Tongue (tissue), 1 donor: ENCODE measurements at regions not wholly inside any gene's neighbourhood (a gene's known extent, or its start where the extent isn't known, plus 50 kb on each side); places are given as distances from the start of the nearest gene placed in this dataset.
"Not testable (repeated sequence)": the region's sequence is repeated elsewhere in the genome, so short reads cannot be mapped to it uniquely, and the experiment has no call there.

Experiments used
- DNase-seq: peaks from one replicate; pipeline ENCODE4 v3.0.0-alpha.2; 2015

DNA sequence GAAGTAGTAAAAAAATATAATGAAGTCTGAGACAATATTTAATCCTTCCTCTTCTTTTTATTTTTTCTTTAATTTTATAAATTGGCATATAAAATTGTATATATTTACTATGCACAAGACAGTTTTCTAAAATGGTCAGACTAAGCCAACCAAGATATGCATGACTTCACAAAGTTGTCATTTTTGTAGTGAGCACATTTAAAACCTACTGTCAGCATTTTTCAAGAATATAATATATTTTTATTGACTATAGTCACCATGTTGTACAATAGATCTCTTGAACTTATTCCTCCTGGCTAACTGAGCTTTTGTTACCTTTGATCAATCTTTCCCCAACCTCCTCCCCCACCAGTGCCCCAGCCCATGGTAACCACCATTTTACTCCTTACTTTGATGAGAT, 129.2 kb downstream of the ATP6V1G3 start:
- no peak for DNase-seq

DNA sequence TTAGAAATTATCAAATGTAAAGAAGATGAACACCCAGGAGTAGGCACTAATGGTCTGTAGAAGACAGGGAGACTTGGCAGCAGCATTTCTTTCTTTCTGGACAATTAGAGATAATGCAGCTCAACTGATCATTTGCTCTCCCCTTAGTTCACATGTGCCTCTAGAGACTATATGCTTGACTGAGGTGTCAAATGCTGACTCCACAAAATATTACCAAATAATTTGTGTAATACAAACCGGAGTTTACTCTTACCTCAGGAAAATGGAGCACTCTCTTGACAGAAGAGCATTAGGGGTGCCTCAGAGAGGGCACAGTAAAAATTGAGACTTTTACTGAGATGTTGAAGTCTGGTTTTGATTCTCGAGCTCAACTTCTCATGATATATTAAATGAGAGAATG, 131.8 kb downstream of the ATP6V1G3 start:
- DNase-seq, result no peak

DNA sequence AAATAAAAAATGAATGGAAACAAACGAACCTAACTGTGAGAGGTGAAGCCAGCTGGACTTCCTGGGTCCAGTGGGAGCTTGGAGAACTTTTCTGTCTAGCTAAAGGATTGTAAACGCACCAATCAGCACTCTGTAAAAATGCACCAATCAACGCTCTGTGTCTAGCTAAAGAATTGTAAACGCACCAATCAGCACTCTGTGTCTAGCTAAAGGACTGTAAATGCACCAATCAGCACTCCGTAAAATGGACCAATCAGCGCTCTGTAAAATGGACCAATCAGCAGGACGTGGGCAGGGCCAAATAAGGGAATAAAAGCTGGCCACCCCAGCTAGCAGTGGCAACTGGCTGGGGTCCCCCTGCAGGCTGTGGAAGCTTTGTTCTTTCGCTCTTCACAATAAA, 135.8 kb downstream of the ATP6V1G3 start:
- DNase-seq, result not testable (repeated sequence)

DNA sequence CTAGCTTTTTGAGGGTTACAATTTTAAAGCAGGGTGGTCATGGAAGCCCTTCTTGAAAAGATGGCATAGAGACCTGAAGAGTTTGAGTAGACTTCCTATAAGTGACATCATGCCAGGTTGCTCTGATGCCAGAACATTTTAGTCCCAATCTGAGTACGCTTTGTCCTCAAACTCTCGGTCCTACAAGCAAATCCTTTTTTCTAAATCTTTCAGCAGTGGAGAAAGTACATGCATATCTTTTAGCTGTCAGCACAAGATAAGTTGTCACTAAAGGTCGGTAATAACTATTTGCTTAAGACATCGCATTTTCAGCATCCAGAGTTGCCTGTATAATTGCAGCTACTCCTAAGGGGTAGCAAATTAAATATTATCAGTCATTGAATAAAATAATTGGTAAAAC, 140.4 kb downstream of the ATP6V1G3 start:
- DNase-seq, result no peak

DNA sequence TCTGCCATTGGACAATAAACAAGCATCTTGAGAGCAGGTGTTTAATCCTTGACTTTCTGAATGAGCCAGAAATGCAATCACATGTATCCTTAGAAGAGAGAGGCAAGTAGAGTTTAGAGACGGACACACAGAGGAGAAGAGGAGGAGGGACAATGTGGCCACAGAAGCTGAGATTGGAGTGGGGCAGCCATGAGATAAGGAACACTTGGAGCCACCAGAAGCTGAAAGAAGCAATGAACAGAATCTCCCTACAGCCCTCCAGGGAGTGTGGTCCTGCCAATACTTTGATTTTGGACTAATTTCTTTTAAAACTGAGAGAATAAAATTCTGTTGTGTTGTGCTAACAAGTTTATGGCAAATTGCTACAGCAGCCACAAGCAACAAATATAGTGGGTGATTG, 141.0 kb downstream of the ATP6V1G3 start:
- DNase-seq, result no peak

DNA sequence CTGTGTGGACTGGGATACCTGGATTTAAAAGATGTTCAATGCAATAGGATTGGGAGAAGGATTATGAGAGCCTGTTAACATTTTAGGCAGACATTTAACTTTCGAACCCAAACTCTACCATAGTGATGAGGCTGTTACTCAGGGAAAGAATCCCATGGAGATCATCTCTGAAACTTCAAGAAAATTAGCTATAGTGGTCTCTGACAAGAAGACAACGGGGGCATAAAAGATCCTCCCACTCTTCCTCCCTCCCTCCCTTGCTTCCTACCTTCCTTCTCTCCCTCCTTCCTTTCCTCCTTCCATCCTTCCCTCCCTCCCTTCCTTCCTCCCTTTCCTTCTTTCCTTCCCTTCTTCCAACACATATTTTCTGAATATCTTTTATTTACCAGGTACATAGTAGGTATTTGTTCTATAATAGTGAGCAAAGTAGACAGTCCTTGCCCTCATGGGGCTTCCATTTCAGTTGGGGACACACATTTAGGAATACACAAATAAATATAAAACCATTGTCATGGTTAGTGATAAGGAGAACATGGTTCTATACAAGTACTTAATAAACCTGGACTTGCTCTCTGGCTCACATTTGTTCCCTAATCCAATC, 143.2 kb downstream of the ATP6V1G3 start:
- no peak for DNase-seq

DNA sequence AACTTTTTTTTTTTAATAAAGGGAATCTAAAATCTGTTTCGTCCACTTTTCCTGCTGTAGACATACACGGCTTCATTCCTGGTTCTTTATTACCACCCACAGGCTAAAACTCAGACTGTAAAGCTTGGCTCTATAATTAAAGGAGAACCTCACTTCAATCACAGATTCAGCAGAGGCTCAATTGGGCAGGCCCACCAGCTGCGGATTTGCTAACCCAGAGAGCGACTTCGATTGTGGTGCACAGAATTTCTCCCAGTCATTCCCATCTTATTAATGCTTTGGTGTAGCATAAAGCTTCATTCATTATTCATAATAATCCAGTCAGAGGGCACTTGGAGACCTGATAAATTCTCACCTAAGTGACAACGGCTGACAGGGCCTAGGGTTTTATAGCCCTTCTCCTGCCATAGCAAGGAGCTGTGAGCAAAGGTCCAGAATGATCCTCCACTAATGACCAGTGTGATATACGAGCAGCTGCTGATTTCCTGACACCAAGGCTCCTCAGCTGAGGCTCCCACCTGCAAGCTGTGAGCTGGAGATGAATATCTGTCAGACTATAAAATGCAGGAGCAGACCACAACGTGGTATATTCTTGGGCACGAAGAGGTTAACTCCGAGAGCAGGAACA, 149.0 kb downstream of the ATP6V1G3 start:
- no peak for DNase-seq

DNA sequence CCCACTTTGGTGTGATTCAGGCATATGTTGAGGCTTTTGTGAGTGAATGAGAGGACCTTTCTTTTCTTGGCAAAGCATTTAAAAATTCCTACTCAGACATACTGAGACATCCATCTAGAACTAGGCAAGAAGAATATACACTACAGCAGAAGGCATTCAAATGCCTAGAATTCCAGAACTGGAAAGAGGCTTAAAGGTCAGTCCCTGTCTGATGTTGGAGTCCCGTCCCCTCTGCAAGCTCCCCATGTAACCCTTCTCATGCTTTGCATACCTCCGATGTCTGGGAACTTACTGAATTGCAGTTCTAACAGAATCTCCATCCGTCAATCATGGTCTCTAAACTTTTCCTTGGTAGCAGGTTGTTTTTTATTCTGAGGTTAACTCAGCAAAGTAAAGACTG, 152.9 kb downstream of the ATP6V1G3 start:
- DNase-seq, result no peak

DNA sequence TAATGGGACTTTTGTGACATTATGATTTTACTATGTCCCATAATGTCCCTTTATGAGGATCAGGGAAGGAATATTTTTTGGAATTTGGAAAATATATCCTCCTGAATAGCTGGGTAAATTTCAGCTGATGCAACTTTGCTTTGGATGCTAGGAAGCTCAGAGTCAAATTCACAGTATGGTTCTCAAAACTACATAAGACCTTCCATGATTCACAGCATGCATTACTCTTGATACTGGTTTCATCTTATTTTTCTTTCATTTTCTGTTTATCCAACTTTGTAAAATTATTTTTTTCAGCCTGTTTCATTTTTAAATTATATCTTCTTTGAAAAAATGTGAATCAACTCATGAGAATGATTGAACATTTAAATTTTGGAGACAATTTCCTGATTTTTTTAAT, 160.2 kb downstream of the ATP6V1G3 start:
- DNase-seq, result no peak

DNA sequence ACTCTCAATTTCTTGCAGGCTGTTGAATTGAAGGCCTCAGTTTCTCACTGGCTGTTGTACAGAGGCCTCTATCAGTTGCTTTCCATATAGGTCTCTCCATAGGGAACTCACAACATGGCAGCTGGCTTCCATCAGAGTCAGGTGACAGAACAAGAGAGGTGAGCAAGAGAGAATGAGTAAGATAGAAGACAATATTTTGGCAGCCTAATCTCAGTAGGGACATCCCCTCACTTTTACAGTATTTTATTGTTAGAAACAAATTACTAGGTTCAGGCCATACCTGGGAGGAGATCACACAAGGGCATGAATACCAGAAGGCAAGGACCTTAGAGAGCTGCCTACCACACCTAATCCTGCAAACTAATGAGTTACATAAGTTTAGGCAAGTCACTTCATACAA, 162.8 kb downstream of the ATP6V1G3 start:
- no peak for DNase-seq

DNA sequence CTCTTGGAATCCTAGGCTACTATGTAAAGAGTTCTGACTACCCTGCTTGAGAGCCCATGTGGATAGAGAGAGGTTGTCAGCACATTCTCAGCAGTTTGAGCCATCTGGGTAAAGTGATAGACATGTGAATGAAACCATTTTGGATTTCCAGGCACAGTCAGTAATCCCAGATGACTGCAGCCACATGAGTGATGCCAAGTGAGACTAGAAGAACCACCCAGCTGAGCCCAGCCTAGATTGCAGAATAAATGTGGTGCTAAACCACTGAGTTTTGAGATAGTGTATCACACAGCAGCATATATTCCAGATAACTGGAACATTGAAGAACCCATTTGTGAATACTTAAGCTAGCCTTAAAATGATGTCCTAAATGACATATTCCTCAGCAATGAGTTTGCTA, 166.2 kb downstream of the ATP6V1G3 start:
- DNase-seq, result no peak

DNA sequence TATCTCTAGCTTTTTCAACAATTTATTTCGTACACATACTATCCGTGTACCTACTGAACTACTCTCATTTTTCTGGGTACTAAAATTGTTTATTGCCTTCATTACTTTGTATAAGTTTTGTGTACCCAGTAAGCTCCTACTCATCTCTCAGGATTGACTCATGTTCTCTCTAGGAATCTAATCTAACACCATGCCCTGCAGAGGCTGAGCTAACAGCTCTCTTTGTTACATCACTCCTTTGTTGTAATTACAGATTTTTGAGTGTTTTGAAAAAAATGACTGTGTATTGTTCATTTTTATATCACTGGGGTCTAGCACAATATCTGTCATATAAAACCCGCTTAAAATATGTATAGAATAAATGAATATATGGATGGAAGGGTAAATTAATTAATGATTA, 167.1 kb downstream of the ATP6V1G3 start:
- DNase-seq, result no peak
